HG03139 (cell line): ENCODE measurements at regions not wholly inside any gene's neighbourhood (a gene's known extent, or its start where the extent isn't known, plus 50 kb on each side); places are given as distances from the start of the nearest gene placed in this dataset.
A peak's percentile ranks its signal among the peaks of the same experiment; 100 is the strongest.
"Not testable (repeated sequence)": the region's sequence is repeated elsewhere in the genome, so short reads cannot be mapped to it uniquely, and the experiment has no call there.

ENCODE experiments used
- ATAC-seq: cut with Tn5 transposase; IDR thresholded peaks from one replicate; pipeline ENCODE4 v1.9.1; 2021; ENCODE audit not compliant: unreplicated experiment

DNA sequence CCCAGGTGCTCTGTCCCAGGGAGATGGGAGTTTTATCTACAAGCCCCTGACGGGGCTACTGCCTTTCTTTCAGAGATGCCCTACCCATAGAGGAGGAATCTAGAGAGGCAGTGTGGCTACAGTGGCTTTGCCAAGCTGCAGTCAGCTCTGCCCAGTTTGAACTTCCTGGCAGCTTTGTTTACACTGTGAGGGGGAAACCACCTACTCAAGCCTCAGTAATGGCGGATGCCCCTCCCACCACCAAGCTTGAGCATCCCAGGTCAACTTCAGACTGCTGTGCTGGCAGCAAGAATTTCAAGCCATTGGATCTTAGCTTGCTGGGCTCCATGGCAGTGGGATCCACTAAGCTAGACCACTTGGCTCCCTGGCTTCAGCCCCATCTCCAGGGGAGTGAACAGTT lies 53.1 kb upstream of the TMEM252 start:
- not testable (repeated sequence) for ATAC-seq

DNA sequence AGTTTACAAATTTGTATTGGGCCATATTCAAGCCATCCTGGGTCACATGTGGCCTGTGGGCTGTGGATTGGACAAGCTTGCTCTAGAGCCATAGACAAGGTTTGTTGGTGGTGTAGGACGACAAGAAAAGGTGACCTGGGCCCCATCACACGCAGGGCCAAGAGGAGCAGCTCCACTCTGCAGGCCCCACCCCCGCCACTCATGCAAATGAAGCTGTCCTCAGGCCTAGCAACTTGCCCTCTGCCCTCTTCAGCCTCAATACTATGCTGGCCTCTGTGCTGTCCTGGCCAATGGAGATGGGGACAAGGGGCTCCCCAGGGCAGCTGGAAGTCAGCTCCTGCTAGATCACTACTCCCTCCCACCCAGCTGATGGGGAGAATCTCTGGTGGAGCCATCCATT lies 55.2 kb upstream of the TMEM252 start:
- no peak for ATAC-seq

DNA sequence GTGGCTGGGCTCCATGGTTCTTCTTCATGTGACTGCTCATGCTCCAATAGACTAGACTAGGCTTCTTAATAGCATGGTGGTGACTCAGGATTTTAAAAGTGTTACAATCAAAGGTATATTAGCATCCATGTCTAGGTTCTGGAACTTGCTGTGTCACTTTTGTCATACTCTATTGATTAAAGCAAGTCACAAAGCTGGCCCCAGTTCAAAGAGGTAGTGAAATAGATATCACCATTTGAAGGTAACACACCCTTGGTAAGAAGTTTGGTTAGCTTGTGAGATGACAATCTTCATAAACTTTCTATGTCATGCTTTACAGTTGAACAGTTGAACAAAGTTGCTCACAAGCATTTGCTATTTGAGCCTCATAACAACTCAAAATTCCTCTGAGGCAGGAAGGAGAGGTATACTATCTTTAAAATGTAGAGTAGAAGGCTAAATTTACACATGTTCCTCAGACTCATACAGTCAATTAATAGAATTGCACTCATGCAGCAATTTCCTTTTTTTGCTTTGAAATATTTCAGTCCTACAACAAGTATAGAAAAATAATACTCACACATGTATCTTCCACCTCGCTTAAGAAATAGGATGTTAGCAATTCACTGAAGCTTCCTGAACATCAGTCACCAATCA lies 56.8 kb upstream of the TMEM252 start:
- ATAC-seq, result no peak

DNA sequence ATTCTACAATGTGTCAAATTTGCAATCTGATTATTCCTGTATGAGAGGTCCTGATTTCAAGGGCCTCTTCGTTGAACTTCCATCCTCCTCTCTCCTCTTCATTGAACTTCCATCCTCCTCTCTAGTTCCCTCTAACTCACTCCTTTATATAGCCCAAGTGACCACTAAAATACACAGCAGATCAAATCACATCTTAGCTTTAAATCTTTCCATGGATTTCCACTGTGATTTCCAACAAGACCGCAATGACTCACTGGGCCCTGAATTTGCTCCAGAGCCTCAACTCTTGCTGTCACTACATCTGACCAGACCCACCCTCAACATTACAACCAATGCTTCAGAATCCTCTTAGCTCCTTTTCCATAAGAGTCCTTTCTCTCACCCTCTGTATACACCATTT lies 59.1 kb upstream of the TMEM252 start:
- no peak for ATAC-seq

DNA sequence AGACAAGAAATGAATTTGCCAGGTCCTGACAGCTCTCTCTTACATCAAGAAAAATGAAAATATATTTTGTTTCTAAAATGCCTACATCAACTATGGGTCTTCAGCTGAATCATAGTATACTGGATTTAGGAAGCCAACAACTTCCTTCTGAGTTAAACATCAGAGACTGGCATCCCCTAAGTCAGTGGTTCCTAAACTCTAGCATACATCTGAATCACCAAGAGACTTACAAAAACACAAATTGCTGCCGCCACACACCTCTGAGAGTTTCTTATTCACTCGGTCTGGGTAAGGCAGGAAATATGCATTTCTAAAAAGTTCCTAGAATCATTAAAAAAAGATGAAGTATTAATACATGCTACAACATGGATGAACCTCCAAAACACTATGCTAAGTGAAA lies 60.4 kb upstream of the TMEM252 start:
- ATAC-seq, result no peak

DNA sequence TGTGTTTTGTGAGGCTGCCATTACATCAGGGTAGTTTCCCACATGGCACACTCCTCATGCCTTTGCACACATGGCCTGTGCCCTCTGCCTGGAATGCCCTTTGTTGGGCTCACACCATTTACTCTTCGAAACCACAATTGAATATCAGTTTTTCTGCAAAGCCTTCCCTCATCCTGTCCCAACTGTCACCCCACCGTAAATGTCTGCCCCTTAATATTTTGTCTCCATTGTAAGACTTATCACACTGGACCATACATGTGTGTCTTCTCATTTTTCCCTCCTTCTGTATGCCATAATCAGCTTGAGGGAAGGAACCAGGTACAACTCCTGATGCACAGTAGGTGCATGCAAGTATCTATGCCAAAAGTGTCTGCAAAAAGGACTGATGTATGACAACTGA lies 62.7 kb upstream of the TMEM252 start:
- ATAC-seq, result no peak

DNA sequence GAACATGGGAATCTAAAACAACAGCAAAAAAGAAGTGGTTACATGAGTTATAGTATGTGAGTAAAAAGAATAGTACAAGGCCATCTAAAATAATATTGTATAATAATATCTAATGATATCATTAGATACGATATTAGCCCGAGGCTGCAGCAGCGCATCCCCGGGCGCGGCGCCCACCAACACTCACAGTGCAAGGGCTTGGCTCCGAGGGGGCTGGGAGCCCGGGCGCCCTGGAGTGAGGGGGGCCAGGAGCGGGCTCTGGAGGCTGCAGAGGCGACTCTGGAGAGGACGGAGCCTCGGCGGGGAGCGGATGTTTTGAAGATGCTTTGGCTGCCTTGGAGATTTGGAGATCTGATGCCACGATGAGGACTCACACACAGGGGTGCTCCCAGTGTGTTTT lies 68.1 kb upstream of the TMEM252 start:
- no peak for ATAC-seq

DNA sequence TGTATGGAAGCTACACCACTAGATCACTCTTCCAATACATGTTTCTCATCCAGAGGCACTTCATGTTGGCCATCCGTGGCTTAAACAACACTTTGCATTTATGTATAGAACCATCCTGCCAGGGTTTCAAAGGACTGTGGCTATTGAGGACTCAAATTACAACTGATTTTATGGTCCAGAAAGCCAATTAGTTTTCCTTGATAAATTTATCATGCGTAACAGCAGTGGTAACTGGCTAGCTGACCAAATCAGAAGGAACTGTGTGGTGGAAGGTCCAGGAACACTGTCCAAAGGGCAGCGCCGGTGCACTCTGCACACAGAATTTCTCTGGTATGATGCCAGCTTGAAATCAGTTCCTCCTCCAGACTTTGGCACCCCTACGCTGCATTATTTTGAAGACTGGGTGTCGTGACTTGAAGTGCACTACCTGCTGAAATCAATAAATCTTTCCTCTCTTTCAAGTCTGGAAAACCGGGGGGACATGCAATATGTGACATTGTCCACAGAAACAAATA lies 69.3 kb upstream of the TMEM252 start:
- ATAC-seq, result no peak

DNA sequence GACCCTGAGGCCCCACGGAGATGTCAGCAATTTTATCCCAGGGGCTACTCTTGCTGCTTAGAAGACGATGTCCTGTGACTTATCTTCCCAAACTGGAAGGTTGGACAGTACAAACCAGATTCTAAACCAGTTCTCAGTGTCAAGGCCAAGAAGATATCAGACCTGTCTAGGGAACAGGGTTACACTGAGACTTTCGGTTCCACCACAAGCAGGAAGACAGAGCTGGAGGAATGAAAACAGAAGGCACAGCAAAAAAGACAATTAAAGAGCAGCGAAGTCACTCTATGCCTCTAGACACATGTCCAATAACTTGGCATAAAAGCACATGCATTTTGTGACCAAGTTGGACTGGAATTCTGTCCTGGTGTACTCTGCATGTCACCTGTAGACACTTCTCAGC lies 73.4 kb upstream of the TMEM252 start:
- no peak for ATAC-seq

DNA sequence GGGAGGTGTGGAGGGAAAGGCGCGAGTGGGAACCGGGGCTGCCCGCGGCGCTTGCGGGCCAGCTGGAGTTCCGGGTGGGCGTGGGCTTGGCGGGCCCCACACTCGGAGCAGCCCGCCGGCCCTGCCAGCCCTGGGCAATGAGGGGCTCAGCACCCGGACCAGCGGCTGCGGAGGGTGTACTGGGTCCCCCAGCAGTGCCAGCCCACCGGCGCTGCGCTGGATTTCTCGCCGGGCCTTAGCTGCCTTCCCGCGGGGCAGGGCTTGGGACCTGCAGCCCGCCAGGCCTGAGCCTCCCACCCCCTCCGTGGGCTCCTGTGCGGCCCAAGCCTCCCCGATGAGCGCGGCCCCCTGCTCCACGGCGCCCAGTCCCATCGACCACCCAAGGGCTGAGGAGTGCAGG lies 76.3 kb upstream of the TMEM252 start:
- not testable (repeated sequence) for ATAC-seq

DNA sequence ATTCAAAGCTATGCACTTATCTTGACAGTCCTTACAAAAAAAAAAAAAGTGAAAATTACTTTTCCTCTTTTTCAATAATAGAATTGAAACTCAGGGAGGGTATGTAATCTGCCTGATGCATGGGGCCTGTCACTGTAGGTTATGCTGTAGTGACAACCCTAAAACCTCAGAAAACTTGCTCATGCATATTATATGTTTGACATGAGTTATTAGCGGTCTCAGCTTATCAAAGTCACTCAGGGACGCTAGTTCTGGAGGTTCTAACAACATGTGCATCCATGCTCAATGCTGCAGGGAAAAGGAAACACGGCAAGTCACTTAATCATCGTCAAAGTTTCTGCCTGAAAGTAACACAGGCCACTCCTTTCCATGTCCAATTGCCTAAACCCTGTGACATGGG lies 78.4 kb upstream of the TMEM252 start:
- ATAC-seq, result no peak

DNA sequence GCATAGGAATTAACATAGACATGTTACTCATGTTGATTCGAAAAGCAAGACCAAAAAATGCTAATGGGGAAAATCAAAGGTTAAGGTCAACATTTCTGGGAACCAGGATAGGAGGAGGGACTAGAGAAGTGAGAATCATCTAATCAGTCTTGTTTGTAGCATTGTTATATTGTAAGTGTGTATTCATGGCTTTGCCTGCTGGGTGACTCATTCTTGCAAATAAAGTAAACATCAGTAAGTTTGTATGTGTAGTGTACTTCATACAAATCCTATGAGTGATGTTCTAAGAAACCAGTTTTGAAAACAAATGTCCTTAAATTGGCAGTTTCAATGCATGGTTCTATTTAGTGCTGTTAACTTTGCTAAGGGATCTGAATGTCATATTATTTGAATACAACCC lies 79.0 kb upstream of the TMEM252 start:
- ATAC-seq, result no peak

DNA sequence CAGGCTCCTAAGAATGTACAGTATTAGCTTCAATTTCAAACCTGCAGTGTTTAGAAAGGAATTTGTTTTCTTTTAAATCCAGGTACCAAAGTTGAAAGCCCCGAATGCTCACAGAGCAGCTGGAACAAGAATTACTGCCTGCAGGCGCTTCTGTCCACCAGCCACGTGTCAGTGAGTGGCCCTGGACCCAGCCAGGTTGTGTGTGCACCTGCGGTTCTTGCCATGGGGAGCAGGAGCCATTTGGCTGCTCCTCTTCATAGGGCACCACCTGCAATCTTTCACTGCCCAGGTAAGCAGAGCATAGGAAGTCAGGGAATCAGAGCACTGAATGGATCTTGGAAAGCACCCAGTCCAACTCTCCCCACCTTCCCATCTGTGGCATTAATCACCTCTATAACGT lies 79.5 kb upstream of the PIP5K1B start:
- ATAC-seq, result no peak

DNA sequence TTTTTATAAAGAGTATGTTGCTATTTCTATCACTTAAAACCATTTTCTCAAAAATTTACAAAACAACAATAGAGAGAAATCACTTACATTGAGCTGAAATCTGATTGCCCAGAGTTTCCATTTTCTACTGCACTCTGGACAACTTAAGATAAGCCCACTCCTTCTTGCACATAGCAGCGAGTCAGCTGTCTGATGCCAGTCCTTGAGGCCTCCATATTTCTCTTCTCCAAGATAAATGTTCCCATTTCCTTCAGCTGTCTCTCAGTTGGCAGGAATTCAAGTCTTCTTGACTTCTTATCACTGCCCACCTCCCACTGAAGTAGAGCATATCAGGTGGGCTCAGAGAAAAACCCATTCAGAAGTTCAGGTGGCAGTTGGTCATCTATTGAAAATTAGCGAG lies 78.5 kb upstream of the PIP5K1B start:
- no peak for ATAC-seq

DNA sequence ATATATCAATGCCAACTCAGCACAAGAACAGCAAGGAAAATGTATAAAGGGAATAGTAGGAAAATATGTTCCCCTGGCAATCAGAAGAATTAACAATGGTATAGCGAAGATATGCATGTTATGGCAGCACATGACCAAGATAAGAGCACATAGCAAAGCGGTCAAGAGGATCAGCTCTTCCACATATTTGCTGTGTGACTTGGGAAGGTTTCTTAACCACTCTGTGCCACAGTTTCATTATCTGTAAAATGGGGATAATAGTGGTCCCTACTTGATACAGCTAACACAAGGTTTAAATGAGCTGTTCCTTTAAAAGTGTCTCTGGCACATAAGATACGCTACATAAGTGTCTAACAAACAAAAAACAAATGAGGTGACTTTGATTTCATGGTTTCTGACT lies 77.9 kb upstream of the PIP5K1B start:
- no peak for ATAC-seq

DNA sequence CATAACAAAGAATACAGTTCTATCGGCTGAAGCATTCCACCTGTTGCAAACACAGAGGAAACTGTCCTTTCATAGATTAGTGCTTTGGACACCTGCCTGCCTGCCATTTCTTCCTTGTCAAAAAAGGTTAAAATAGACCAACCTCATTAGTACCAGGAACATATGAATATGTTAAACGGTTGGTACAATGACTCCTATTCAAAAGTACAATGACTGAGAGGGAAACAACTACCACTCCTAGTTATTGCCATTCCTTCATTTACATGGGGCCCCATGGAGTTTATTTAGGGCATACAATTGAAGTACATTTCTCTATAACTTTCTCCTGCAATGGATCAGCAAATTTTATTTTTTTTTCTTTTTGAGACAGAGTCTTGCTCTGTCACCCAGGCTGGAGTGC lies 77.4 kb upstream of the PIP5K1B start:
- no peak for ATAC-seq

DNA sequence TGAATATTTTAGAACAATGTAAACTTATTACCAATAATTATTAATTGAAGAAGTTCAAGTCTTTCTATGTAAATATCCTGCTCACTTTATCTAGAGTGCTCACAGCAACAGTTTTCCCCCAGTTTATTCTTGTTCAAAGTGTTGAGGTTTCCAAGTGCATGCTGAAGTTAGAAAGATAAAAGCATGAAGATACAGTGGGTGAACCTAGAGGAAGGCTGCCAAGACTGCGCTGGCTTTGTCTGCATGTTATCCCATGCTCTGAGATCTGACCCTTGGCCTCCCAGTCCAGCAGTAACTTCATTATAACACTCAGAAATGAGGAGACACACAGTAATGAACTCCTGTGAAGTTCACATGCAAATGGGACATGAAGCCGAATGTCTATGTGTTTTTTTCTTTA lies 76.0 kb upstream of the PIP5K1B start:
- ATAC-seq, result no peak

DNA sequence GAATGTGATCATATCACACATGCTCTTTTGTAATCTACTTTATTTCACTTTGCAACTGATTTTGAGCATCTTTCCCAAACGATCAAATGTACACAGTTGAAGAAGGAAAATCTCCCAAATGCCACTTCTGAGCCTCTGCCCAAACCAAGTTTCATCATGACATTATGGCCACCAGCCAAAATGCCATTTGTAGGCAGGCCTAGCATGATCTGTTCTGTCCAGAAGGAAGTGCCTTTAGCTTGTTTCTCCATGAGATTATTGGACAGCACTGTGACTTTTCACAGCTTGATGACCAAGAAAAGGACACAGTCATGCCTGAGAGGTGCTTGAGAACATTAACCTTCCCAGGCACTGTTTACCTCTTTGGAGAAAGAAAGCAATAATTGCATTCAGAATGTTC lies 73.2 kb upstream of the PIP5K1B start:
- ATAC-seq, result no peak

DNA sequence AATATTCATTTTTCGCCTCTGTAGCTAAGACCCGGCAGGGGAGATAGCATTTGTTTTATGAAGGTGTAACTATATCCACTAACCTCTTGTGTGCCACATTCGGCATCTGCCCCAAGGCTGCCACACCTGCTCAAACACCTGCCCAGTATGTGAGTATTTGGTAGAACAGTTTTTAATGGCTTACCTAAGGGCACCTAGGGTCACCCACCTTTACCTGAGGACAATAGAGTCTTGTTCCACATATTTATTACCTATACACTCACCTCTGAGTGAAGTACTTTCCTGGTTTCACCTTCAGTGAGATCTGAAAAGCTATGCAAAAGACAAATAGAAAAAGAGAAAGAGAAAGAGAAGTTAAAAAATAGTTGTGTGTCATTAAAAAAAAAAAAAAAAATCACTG lies 68.0 kb upstream of the PIP5K1B start:
- ATAC-seq, result no peak

DNA sequence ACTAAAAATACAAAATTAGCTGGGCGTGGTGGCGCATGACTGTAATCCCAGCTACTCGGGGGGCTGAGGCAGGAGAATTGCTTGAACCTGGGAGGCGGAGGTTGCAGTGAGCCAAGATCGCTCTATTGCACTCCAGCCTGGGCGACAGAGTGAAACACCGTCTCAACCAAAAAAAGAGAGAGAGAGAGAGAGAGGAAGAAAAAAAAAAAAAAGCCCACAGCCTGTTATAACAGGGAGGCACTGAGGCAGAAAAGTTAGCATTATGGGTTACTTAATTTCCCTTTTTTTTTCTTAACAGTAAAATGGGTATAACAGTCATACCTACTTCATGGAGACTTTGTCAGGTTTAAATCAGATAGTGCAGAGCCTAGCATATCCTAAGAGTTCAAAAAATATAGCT lies 65.8 kb upstream of the PIP5K1B start:
- ATAC-seq, result not testable (repeated sequence)

DNA sequence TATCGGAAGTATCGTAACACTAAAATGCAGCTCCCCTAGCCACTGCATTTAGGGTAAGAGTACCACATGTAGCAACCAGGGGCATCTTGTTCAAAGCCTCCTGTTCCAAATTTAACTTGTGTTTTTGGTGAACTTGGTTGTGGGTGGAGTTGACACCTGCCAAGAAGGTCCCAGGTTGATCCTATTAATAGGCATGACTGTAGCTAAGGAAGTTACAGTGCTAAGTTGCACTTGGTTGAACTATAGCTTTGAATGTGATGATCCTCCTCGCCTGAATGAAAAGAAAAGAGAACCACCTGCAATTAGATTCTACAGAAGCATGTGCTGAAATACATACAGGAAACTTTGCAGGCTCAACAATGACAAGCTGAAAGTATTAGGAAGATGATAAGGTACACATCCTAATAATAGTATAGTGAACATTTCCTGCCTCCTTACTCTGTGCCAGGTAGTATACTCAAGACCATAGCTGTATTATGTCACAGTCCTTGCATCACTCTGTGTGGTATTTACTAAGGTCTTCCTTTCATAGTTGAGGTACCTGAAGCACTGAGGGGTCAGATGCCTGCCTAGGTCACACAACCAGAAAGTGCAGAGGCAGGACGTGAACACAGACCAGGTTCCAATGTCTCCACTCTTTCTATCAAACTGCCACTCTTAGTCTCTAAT lies 64.5 kb upstream of the PIP5K1B start:
- ATAC-seq, result peak; percentile 33

DNA sequence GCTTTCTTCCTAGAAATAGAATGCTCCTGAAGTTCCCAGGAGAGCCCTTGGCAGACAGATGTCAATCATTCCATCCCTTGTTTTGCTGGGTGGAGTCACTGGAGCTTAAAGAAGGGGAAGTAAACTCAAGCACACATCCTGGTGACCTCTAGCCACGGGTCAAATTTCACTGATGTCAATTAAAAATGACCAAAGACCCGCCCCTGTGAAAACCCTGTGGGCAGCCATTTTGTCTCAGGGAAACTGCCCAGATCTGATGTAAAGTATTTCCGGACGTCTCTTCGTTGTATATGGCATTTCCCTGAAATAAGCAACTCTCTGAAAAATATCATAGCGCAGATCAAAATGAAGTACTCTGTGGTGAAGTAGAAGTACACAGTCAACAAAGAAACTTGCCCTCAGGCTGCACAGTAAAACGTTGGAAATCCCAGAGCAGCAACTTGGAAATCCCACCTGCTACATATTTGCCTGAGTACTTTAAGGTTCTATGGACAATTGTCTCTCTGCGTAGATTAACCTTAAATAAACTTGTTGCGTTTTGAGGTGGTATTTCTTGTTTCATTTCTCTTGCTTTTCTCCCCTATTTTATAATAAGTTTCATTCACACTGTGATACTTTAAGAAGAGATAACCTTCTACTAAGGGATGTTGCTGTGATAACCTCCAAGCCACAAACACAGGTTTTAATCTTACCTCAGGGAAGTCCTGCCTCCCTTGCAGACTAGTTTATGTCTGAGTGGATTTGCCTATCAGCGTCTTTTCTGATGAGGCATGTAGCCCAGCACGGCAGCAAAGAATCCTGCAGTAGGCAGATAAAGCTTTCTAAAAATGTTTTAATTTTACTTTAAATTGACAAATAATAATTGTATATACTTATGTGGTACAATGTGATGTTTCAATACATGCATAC lies 60.9 kb upstream of the PIP5K1B start:
- ATAC-seq, result peak; percentile 48
